Ectodermal cell (in vitro differentiated cells): ENCODE measurements at regions not wholly inside any gene's neighbourhood (a gene's known extent, or its start where the extent isn't known, plus 50 kb on each side); places are given as distances from the start of the nearest gene placed in this dataset.

ENCODE experiments used
- H3K27ac ChIP-seq: 2 replicates; pipeline ENCODE4 v1.7.0; 2013; ENCODE audit warnings: mild to moderate bottlenecking, low read depth, low read length; ENCODE audit not compliant: insufficient read depth, poor library complexity, severe bottlenecking
- H3K27me3 ChIP-seq: 2 replicates; pipeline ENCODE4 v1.7.0; 2013; ENCODE audit warnings: mild to moderate bottlenecking, low read length; ENCODE audit not compliant: insufficient read depth, control insufficient read depth, poor library complexity, severe bottlenecking
- H3K36me3 ChIP-seq: one replicate; pipeline ENCODE4 v1.7.0; 2013; ENCODE audit warnings: low read length; ENCODE audit not compliant: control insufficient read depth, insufficient read depth
- H3K4me1 ChIP-seq: one replicate; pipeline ENCODE4 v1.7.0; 2013; ENCODE audit warnings: low read length; ENCODE audit not compliant: control insufficient read depth, insufficient read depth
- H3K4me3 ChIP-seq: 2 replicates; pipeline ENCODE4 v1.7.0; 2013; ENCODE audit warnings: low read depth, low read length, control low read depth; ENCODE audit not compliant: insufficient read depth
- H3K9me3 ChIP-seq: 2 replicates; pipeline ENCODE4 v1.7.0; 2013; ENCODE audit warnings: mild to moderate bottlenecking, low read length, moderate library complexity; ENCODE audit not compliant: control insufficient read depth
- WGBS, 2 experiments: methylation state at CpG; one replicate each; pipeline ENCODE4 v1.1.7; 2013; ENCODE audit warnings: missing lambda C conversion rate in 2 of 2; 5-methylcytosine and 5-hydroxymethylcytosine counted together

GRCh38 chr9:11757408-11757807, 935.8 kb upstream of the TYRP1 start:
- 94 to 98% methylated on average over 3 of the region's 3 CpGs for WGBS, 2 experiments
- H3K36me3 ChIP-seq = no peaks in the 10 kb centered on the region
- no peaks in the 10 kb centered on the region for H3K4me1 ChIP-seq
- H3K27me3 ChIP-seq = no peaks in the 10 kb centered on the region
- no peaks in the 10 kb centered on the region for H3K9me3 ChIP-seq
- no peak overlapping the region for H3K4me3 ChIP-seq
- no peak overlapping the region for H3K27ac ChIP-seq

DNA sequence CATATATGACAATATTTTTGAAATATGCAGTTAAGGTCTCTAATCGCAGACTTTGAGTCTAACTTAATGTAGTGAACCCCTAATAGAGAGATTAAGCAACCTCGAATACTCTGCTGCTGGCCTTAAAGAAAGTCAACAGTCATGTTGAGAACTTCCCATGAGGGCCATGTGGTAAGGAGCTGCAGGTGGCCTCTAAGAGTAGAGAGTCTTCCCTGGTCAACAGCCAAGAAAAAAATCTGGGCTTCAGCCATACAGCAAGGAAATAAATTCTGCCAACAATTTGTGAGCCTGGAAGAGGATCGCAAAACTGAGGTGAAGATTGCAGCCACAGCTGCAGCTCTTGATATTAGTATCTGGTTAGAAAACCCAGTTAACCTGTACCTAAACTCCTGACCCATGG, 935.2 kb upstream of the TYRP1 start:
- H3K27me3 ChIP-seq = no peaks in the 10 kb centered on the region
- no peak overlapping the region for H3K4me3 ChIP-seq
- H3K9me3 ChIP-seq = no peaks in the 10 kb centered on the region
- H3K36me3 ChIP-seq = no peaks in the 10 kb centered on the region
- 88 to 93% methylated on average over 3 of the region's 3 CpGs for WGBS, 2 experiments
- no peaks in the 10 kb centered on the region for H3K4me1 ChIP-seq
- no peak overlapping the region for H3K27ac ChIP-seq

GRCh38 chr9:11779971-11780370, 913.2 kb upstream of the TYRP1 start:
- H3K27me3 ChIP-seq = no peaks in the 10 kb centered on the region
- no peak overlapping the region for H3K4me3 ChIP-seq

DNA sequence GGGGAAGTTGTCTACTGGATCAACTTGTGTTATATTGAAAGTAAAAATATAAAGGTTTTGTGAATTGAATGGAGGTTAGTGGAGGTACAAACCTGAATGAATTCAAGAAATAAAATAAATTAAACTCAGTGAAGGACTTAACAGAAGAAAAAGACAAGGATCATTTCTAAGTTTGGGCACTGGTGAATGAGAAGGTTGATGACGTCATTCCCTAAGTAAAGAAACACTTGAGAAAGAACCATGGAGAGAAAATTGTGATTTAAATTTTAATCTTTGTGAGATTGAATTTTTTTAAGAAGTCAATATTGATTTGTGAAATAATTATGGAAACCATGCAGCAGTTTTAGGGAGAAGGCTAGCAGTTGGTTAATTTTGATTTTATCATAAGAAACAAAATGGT, 900.3 kb upstream of the TYRP1 start:
- no peaks in the 10 kb centered on the region for H3K36me3 ChIP-seq

More at GRCh38 chr9:11779971-11780370, 913.2 kb upstream of the TYRP1 start:
- 94 to 96% methylated on average over 4 of the region's 4 CpGs for WGBS, 2 experiments
- Histone ChIP-seq H3K4me1 (no peaks in the 10 kb centered on the region), H3K36me3 (no peaks in the 10 kb centered on the region), H3K9me3 (no peaks in the 10 kb centered on the region), H3K27ac (no peak overlapping the region)

DNA sequence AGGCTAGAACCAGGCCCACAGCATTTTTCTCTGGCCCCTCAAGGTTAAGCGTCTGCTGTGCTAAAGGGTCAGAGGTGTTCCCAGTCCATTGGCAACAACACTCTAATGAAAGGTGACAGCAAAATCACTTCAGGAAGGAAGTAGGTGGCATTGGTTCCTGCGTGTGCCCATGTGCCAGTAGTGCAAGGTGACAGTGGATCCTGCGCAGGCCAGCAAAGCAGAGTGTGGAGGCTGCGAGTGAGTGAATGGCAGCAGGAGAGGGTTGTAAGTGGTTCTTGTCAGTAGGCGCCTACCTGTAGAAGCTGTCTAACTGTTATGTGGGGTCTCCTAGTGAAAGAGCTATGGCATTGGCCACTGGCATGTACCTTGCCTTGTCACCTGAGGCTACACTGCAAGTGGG, 898.2 kb upstream of the TYRP1 start:
- no peaks in the 10 kb centered on the region for H3K9me3 ChIP-seq
- H3K4me3 ChIP-seq = no peak overlapping the region
- no peaks in the 10 kb centered on the region for H3K4me1 ChIP-seq
- H3K27ac ChIP-seq = no peak overlapping the region
- no peaks in the 10 kb centered on the region for H3K36me3 ChIP-seq
- 95 to 99% methylated on average over 5 of the region's 5 CpGs for WGBS, 2 experiments
- no peaks in the 10 kb centered on the region for H3K27me3 ChIP-seq

More for the DNA sequence above, 900.3 kb upstream of the TYRP1 start:
- no peak overlapping the region for H3K27ac ChIP-seq
- no peak overlapping the region for H3K4me3 ChIP-seq
- 93 to 97% methylated on average over 1 of the region's 1 CpG for WGBS, 2 experiments
- no peaks in the 10 kb centered on the region for H3K4me1 ChIP-seq
- no peaks in the 10 kb centered on the region for H3K9me3 ChIP-seq
- H3K27me3 ChIP-seq = no peaks in the 10 kb centered on the region

DNA sequence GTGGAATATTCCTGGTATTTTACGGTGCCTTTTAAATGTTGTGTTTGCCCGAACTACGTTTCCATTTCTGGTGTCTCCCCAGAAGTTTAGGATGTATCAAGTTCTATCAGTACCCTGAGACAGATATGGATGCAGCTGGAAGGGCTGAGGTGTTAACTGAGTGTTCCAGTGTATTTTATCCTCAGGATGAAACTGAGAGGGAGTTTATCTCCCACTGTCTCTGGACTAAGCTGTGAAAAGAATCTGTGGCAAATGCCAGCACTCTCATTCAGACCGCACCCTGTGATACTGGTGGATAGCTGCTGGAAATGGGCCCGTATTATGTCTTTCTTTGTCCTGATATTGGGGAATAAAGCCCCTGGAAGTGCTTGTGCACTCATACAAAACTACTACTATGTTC, 887.2 kb upstream of the TYRP1 start:
- 95 to 98% methylated on average over 5 of the region's 5 CpGs for WGBS, 2 experiments
- no peak overlapping the region for H3K4me3 ChIP-seq
- no peaks in the 10 kb centered on the region for H3K9me3 ChIP-seq
- H3K27me3 ChIP-seq = no peaks in the 10 kb centered on the region
- no peaks in the 10 kb centered on the region for H3K4me1 ChIP-seq
- no peak overlapping the region for H3K27ac ChIP-seq
- no peaks in the 10 kb centered on the region for H3K36me3 ChIP-seq

- no peaks in the 10 kb centered on the region for H3K27me3 ChIP-seq
- H3K27ac ChIP-seq = peak overlapping the region; percentile 33
- H3K4me1 ChIP-seq = no peaks in the 10 kb centered on the region
- H3K4me3 ChIP-seq = no peak overlapping the region
- WGBS, 2 experiments = 81 to 87% methylated on average over 7 of the region's 7 CpGs
- no peaks in the 10 kb centered on the region for H3K9me3 ChIP-seq
- no peaks in the 10 kb centered on the region for H3K36me3 ChIP-seq
Observed at GRCh38 chr9:11821306-11821975, 871.7 kb upstream of the TYRP1 start.

DNA sequence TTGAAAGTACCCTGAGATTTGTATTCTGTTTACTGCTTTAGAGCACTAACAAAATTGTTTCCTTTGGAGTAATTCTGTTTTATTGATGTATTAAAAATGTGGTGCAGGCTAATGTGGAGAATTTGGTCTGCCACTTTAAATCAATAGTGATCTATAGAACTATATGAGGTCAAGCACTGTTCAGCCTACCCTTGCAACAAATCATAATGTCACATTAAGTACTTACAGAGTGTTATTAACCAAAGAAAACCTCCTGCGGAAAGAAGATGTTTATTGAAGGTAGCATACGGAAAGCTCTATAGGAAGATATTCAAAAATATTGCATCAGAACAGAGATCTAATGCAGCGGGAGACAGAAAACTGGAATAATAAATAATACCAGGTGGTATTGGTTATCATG, 865.0 kb upstream of the TYRP1 start:
- no peaks in the 10 kb centered on the region for H3K27me3 ChIP-seq
- H3K9me3 ChIP-seq = no peaks in the 10 kb centered on the region
- no peaks in the 10 kb centered on the region for H3K4me1 ChIP-seq
- no peaks in the 10 kb centered on the region for H3K36me3 ChIP-seq
- no peak overlapping the region for H3K4me3 ChIP-seq
- H3K27ac ChIP-seq = no peak overlapping the region
- 95 to 100% methylated on average over 3 of the region's 3 CpGs for WGBS, 2 experiments

- Histone ChIP-seq H3K27me3 (no peaks in the 10 kb centered on the region), H3K4me1 (no peaks in the 10 kb centered on the region), H3K36me3 (no peaks in the 10 kb centered on the region), H3K4me3 (no peak overlapping the region), H3K27ac (no peak overlapping the region), H3K9me3 (peaks cover 3% of the 10 kb centered on the region)
- WGBS, 2 experiments = 83 to 90% methylated on average over 2 of the region's 2 CpGs
Observed at GRCh38 chr9:11833056-11833455, 860.1 kb upstream of the TYRP1 start.

DNA sequence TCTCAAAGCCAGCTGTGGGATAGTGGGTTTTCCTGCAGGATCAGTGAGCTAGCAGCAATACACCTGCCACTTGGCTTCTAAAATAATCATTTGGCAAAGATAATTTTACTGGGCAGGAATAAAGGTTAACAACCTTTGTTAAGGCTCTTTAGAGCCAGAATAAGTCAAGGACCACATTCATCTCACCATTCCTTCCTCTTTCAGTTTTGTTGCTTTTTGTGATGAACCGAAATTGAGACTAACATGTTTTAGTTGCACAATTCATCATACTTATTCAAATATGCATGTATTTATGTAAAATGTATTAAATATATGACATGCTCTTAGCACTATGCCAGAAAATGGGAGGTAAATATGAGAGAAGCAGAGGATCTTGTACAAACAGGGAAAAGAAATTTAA, 824.4 kb upstream of the TYRP1 start:
- Histone ChIP-seq H3K27ac (no peak overlapping the region), H3K27me3 (no peaks in the 10 kb centered on the region), H3K4me1 (no peaks in the 10 kb centered on the region), H3K36me3 (no peaks in the 10 kb centered on the region), H3K4me3 (no peak overlapping the region), H3K9me3 (no peaks in the 10 kb centered on the region)
- no CpG with 5 or more reads among the region's 1 CpG for WGBS, 2 experiments

DNA sequence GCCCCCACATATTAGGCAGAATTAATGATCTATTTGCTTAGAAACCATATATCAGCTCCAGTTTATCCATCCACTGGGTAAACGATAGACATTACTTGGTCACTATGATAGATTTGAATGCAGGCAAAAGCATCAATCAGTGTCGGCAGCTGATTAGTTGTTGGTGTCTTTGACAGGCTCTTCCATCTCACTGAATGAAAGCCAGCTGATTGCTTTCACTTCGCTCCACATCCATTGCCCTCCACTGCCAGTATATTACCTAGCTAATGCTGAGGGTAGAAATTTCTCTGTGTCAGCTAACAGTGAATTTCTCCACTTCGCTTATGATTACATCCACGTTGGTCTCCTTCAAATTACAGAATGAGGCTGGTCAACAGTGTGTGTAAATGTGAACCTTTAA, 821.3 kb upstream of the TYRP1 start:
- no peaks in the 10 kb centered on the region for H3K4me1 ChIP-seq
- H3K4me3 ChIP-seq = no peak overlapping the region
- WGBS, 2 experiments = 79 to 87% methylated on average over 5 of the region's 5 CpGs
- no peaks in the 10 kb centered on the region for H3K9me3 ChIP-seq
- H3K27me3 ChIP-seq = no peaks in the 10 kb centered on the region
- no peak overlapping the region for H3K27ac ChIP-seq
- no peaks in the 10 kb centered on the region for H3K36me3 ChIP-seq
